ENCODE measurements at regions not wholly inside any gene's neighbourhood (a gene's known extent, or its start where the extent isn't known, plus 50 kb on each side); places are given as distances from the start of the nearest gene placed in this dataset.
"Not testable (repeated sequence)": the region's sequence is repeated elsewhere in the genome, so short reads cannot be mapped to it uniquely, and the experiment has no call there.

- TF ChIP-seq CTCF (IDR thresholded peaks at IDR 0.05; ENCODE audit: insufficient read depth, low read length, poor library complexity, severe bottlenecking); EZH2phosphoT487 (conservative IDR thresholded peaks at IDR 0.05; ENCODE audit: low read length): not testable (repeated sequence)
These were observed 111.3 kb downstream of the NPIPB11 start for GRCh38 chr16:29294951-29295795.
